Prostate gland (tissue), 2 donors: ENCODE measurements at regions not wholly inside any gene's neighbourhood (a gene's known extent, or its start where the extent isn't known, plus 50 kb on each side); places are given as distances from the start of the nearest gene placed in this dataset.

Experiments
- POLR2AphosphoS5 ChIP-seq: sonication (generic); formaldehyde crosslinking; IDR thresholded peaks from one replicate; pipeline ENCODE4 v1.6.1; 2017; ENCODE audit warnings: antibody characterized with exemption
- TF ChIP-seq, protein P1 (sequence below), 4 experiments: fragments of 200-600 bp in 2 of 4; fragments of 450-650 bp in 2 of 4; sonication (generic) in 2 of 4; IDR thresholded peaks; 1 replicate in 3 of 4; 2 replicates in 1 of 4; pipeline ENCODE4 v1.5.1; 2016 to 2019; ENCODE audit warnings: antibody characterized with exemption in 4 of 4, mild to moderate bottlenecking in 2 of 4, moderate library complexity in 2 of 4

DNA sequence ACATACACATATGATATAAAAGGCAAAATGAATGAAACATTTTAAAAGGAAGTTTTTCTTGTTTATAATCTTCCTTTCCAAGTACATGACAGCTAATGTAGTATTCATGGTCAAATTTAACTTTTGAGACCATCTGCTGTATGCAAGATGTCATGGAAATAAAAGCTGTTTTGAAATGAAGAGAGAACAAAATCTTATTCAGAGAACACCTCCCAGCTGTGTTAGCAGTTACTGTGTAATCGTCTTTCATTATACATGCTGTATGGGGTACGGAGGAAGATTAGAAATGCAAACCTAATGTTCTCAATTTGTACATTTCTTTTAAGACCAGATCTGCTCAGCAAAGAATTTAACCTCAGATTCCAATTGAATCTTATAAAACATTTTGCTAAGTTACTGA lies 1182.3 kb downstream of the OTOL1 start:
- TF ChIP-seq, protein P1, sequence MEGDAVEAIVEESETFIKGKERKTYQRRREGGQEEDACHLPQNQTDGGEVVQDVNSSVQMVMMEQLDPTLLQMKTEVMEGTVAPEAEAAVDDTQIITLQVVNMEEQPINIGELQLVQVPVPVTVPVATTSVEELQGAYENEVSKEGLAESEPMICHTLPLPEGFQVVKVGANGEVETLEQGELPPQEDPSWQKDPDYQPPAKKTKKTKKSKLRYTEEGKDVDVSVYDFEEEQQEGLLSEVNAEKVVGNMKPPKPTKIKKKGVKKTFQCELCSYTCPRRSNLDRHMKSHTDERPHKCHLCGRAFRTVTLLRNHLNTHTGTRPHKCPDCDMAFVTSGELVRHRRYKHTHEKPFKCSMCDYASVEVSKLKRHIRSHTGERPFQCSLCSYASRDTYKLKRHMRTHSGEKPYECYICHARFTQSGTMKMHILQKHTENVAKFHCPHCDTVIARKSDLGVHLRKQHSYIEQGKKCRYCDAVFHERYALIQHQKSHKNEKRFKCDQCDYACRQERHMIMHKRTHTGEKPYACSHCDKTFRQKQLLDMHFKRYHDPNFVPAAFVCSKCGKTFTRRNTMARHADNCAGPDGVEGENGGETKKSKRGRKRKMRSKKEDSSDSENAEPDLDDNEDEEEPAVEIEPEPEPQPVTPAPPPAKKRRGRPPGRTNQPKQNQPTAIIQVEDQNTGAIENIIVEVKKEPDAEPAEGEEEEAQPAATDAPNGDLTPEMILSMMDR (IDR thresholded peaks at IDR 0.05): no peak
- no peak for TF ChIP-seq POLR2AphosphoS5
